H9 (cell line): ENCODE measurements at regions not wholly inside any gene's neighbourhood (a gene's known extent, or its start where the extent isn't known, plus 50 kb on each side); places are given as distances from the start of the nearest gene placed in this dataset.

Experiments used
- DNase-seq: peaks from one replicate; pipeline ENCODE4 v3.0.0-alpha.2; 2017
- H2AFZ ChIP-seq: one replicate; pipeline ENCODE4 v1.6.1; 2013; ENCODE audit warnings: mild to moderate bottlenecking, low read length, control low read depth, moderate library complexity
- H2AK5ac ChIP-seq: 2 replicates; pipeline ENCODE4 v1.6.1; 2013; ENCODE audit warnings: low read length, control low read depth, mixed read lengths; ENCODE audit not compliant: insufficient read length
- H2BK120ac ChIP-seq: one replicate; pipeline ENCODE4 v1.6.1; 2013; ENCODE audit warnings: low read depth, mild to moderate bottlenecking, low read length, control low read depth, inconsistent platforms; ENCODE audit not compliant: poor library complexity, severe bottlenecking
- H2BK12ac ChIP-seq: 2 replicates; pipeline ENCODE4 v1.6.1; 2013; ENCODE audit warnings: low read length, control low read depth, mixed read lengths, low read depth; ENCODE audit not compliant: insufficient read length
- H2BK15ac ChIP-seq: 2 replicates; pipeline ENCODE4 v1.6.1; 2013; ENCODE audit warnings: low read depth, low read length, control low read depth
- H2BK20ac ChIP-seq: one replicate; pipeline ENCODE4 v1.6.1; 2013; ENCODE audit warnings: low read depth, mild to moderate bottlenecking, low read length, control low read depth, inconsistent platforms; ENCODE audit not compliant: poor library complexity, severe bottlenecking
- H2BK5ac ChIP-seq: 2 replicates; pipeline ENCODE4 v1.6.1; 2013; ENCODE audit warnings: low read length, control low read depth, mixed read lengths; ENCODE audit not compliant: insufficient read length
- H3K14ac ChIP-seq: 2 replicates; pipeline ENCODE4 v1.6.1; 2013; ENCODE audit warnings: low read length, control low read depth; ENCODE audit not compliant: insufficient read depth
- H3K18ac ChIP-seq: 2 replicates; pipeline ENCODE4 v1.6.1; 2013; ENCODE audit warnings: low read depth, mild to moderate bottlenecking, mixed read lengths, low read length, control low read depth; ENCODE audit not compliant: insufficient read length
- H3K23ac ChIP-seq: 2 replicates; pipeline ENCODE4 v1.6.1; 2013; ENCODE audit warnings: low read length, control low read depth, mixed read lengths, low read depth; ENCODE audit not compliant: insufficient read length
- H3K23me2 ChIP-seq: 2 replicates; pipeline ENCODE4 v1.6.1; 2013; ENCODE audit warnings: low read depth, mild to moderate bottlenecking, mixed read lengths, low read length, control low read depth; ENCODE audit not compliant: insufficient read length, poor library complexity, severe bottlenecking
- H3K27ac ChIP-seq: 2 replicates; pipeline ENCODE4 v1.5.1; 2013; ENCODE audit warnings: low read length, control low read depth, mixed read lengths, low read depth; ENCODE audit not compliant: insufficient read length
- H3K27me3 ChIP-seq: 2 replicates; pipeline ENCODE4 v1.6.1; 2013; ENCODE audit warnings: low read length, control low read depth, inconsistent platforms; ENCODE audit not compliant: insufficient read depth
- H3K4ac ChIP-seq: 2 replicates; pipeline ENCODE4 v1.6.1; 2013; ENCODE audit warnings: low read depth, mild to moderate bottlenecking, control low read depth, inconsistent platforms, low read length, moderate library complexity
- H3K4me1 ChIP-seq: 2 replicates; pipeline ENCODE4 v1.6.1; 2013; ENCODE audit warnings: low read length, control low read depth, inconsistent platforms; ENCODE audit not compliant: insufficient read depth
- H3K4me2 ChIP-seq: 2 replicates; pipeline ENCODE4 v1.6.1; 2013; ENCODE audit warnings: low read length, control low read depth, mixed read lengths; ENCODE audit not compliant: insufficient read length, insufficient read depth
- H3K56ac ChIP-seq: 2 replicates; pipeline ENCODE4 v1.6.1; 2013; ENCODE audit warnings: low read depth, mild to moderate bottlenecking, mixed read lengths, low read length, control low read depth; ENCODE audit not compliant: insufficient read length
- H3K79me1 ChIP-seq: 2 replicates; pipeline ENCODE4 v1.6.1; 2013; ENCODE audit warnings: low read depth, mild to moderate bottlenecking, moderate library complexity, low read length, control low read depth, inconsistent platforms; ENCODE audit not compliant: insufficient read depth, poor library complexity, severe bottlenecking
- H3K79me2 ChIP-seq: 2 replicates; pipeline ENCODE4 v1.6.1; 2013; ENCODE audit warnings: low read length, control low read depth, inconsistent platforms; ENCODE audit not compliant: insufficient read depth
- H3K9ac ChIP-seq: 2 replicates; pipeline ENCODE4 v1.6.1; 2013; ENCODE audit warnings: low read length, control low read depth, mixed read lengths; ENCODE audit not compliant: insufficient read length; ENCODE audit errors: extremely low read depth
- H3K9me3 ChIP-seq: one replicate; pipeline ENCODE4 v1.6.1; 2013; ENCODE audit warnings: low read depth, low read length, inconsistent platforms; ENCODE audit not compliant: control insufficient read depth
- H3T11ph ChIP-seq: one replicate; pipeline ENCODE4 v1.6.1; 2013; ENCODE audit warnings: mild to moderate bottlenecking, low read length, control low read depth, inconsistent platforms
- H4K20me1 ChIP-seq: one replicate; pipeline ENCODE4 v1.6.1; 2013; ENCODE audit not compliant: control insufficient read depth, insufficient read length, insufficient read depth
- H4K5ac ChIP-seq: 2 replicates; pipeline ENCODE4 v1.6.1; 2013; ENCODE audit warnings: low read depth, mild to moderate bottlenecking, mixed read lengths, low read length, control low read depth; ENCODE audit not compliant: insufficient read length
- H4K8ac ChIP-seq: replicated peaks from 2 replicates; pipeline ENCODE4 v1.6.1; 2013; ENCODE audit warnings: low read length, control low read depth, mixed read lengths, low read depth; ENCODE audit not compliant: insufficient read length
- H4K91ac ChIP-seq: 2 replicates; pipeline ENCODE4 v1.6.1; 2013; ENCODE audit warnings: low read depth, mild to moderate bottlenecking, moderate library complexity, mixed read lengths, low read length, control low read depth; ENCODE audit not compliant: insufficient read length
- H3K27ac Mint-ChIP-seq, 3 experiments: 2 replicates in 2 of 3; 3 replicates in 1 of 3; pipeline ENCODE4 v1.8.0; 2020 to 2021; ENCODE audit warnings: mixed read lengths in 3 of 3, mild to moderate bottlenecking in 1 of 3, moderate library complexity in 1 of 3
- H3K27me3 Mint-ChIP-seq: 2 replicates; pipeline ENCODE4 v1.8.0; 2021; ENCODE audit warnings: low read depth, mild to moderate bottlenecking, moderate library complexity, mixed read lengths
- H3K36me3 Mint-ChIP-seq, 3 experiments: 2 replicates in 2 of 3; 3 replicates in 1 of 3; pipeline ENCODE4 v1.8.0; 2020 to 2021; ENCODE audit warnings: low read depth in 3 of 3, mixed read lengths in 3 of 3; ENCODE audit not compliant: insufficient read depth in 1 of 3
- H3K4me1 Mint-ChIP-seq, 2 experiments: 2 replicates each; pipeline ENCODE4 v1.8.0; 2020; ENCODE audit warnings: mixed read lengths in 2 of 2
- H3K4me3 Mint-ChIP-seq, 2 experiments: 2 replicates in 1 of 2; 3 replicates in 1 of 2; pipeline ENCODE4 v1.8.0; 2020 to 2021; ENCODE audit warnings: mild to moderate bottlenecking in 2 of 2, mixed read lengths in 2 of 2, moderate library complexity in 1 of 2
- H3K9me3 Mint-ChIP-seq, 2 experiments: 2 replicates in 1 of 2; 3 replicates in 1 of 2; pipeline ENCODE4 v1.8.0; 2020; ENCODE audit warnings: mild to moderate bottlenecking in 2 of 2, mixed read lengths in 2 of 2, moderate library complexity in 1 of 2
- CTCF ChIP-seq: fragments of 200-600 bp; sonication (generic); conservative IDR thresholded peaks from 3 replicates; pipeline ENCODE4 v1.8.0; 2021; ENCODE audit warnings: antibody characterized with exemption, mild to moderate bottlenecking
- WGBS: extraction: QIAGEN DNeasy Blood & Tissue Kit; methylation state at CpG from one replicate; pipeline ENCODE4 v1.1.7; 2013; ENCODE audit warnings: missing lambda C conversion rate, low lambda C conversion rate, mixed read lengths; ENCODE audit not compliant: insufficient read length; ENCODE audit errors: extremely low coverage; 5-methylcytosine and 5-hydroxymethylcytosine counted together

GRCh38 chr18:40995529-40995928, 959.5 kb upstream of the PIK3C3 start:
- no peak overlapping the region for H2BK5ac ChIP-seq
- no peaks in the 10 kb centered on the region for H3K4me1 Mint-ChIP-seq
- no peak overlapping the region for H2BK15ac ChIP-seq
- no peaks in the 10 kb centered on the region for H3K23me2 ChIP-seq
- no peak overlapping the region for H3K9ac ChIP-seq
- H4K91ac ChIP-seq, result no peak overlapping the region
- no peaks in the 10 kb centered on the region for H3K79me2 ChIP-seq
- H3K9me3 ChIP-seq, result no peaks in the 10 kb centered on the region
- H3K27ac Mint-ChIP-seq, result no peak overlapping the region
- no peak overlapping the region for H2BK12ac ChIP-seq
- no peak overlapping the region for H4K8ac ChIP-seq
- no peak overlapping the region for H2AK5ac ChIP-seq
- no peak for DNase-seq
- H3K18ac ChIP-seq, result no peak overlapping the region
- no CpG with 5 or more reads among the region's 1 CpG for WGBS
- no peak overlapping the region for H3K27ac ChIP-seq
- H3K56ac ChIP-seq, result no peak overlapping the region
- H3K79me1 ChIP-seq, result no peaks in the 10 kb centered on the region
- H3K4me2 ChIP-seq, result no peak overlapping the region
- H3K9me3 Mint-ChIP-seq, result no peaks in the 10 kb centered on the region
- no peak overlapping the region for H3K14ac ChIP-seq
- H4K20me1 ChIP-seq, result no peaks in the 10 kb centered on the region
- no peak overlapping the region for H3K4me3 Mint-ChIP-seq
- no peak overlapping the region for H3K23ac ChIP-seq
- H2AFZ ChIP-seq, result no peak overlapping the region
- H3K27me3 ChIP-seq, result no peaks in the 10 kb centered on the region
- H2BK20ac ChIP-seq, result no peak overlapping the region
- H3K36me3 Mint-ChIP-seq, result no peaks in the 10 kb centered on the region
- no peak overlapping the region for H3K4ac ChIP-seq
- no peaks in the 10 kb centered on the region for H3K27me3 Mint-ChIP-seq
- no peak overlapping the region for H2BK120ac ChIP-seq
- H3K4me1 ChIP-seq, result no peaks in the 10 kb centered on the region
- no peak overlapping the region for H3T11ph ChIP-seq
- H4K5ac ChIP-seq, result no peak overlapping the region
- TF ChIP-seq CTCF, result no peak
